ENCODE measurements at regions not wholly inside any gene's neighbourhood (a gene's known extent, or its start where the extent isn't known, plus 50 kb on each side); places are given as distances from the start of the nearest gene placed in this dataset.

DNA sequence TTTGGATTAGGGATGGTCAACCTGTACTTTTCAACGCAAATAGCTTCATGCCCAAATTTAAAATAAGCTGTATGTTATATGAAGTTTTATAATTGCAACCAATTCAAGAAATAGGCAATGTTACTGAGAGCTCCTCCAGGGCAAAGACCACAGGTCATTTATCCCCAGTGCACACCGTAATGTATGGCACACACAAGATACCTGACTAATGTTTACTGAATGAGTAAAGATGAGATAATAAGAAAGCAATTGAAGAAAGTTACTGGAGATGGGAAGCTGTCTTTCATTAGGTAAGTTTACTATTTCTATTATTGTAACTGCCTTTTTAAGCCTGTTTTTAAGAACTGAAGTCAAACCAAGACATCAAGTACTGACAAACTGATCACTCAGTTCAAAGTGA, 184.5 kb upstream of the VRK2 start:
- TF ChIP-seq CTCF (conservative IDR thresholded peaks at IDR 0.05; ENCODE audit: low read length) (no peak), EZH2phosphoT487 (IDR thresholded peaks at IDR 0.05; ENCODE audit: borderline replicate concordance) (no peak)
